PC-3 (cell line): ENCODE measurements at regions not wholly inside any gene's neighbourhood (a gene's known extent, or its start where the extent isn't known, plus 50 kb on each side); places are given as distances from the start of the nearest gene placed in this dataset.

Source experiments
- EZH2 ChIP-seq: fragments of 300-600 bp; sonication (generic); IDR thresholded peaks from one replicate; pipeline ENCODE4 v1.6.1; 2017; ENCODE audit warnings: antibody characterized with exemption, mild to moderate bottlenecking, low read length; ENCODE audit not compliant: unreplicated experiment
- EZH2phosphoT487 ChIP-seq: fragments of 300-600 bp; sonication (generic); IDR thresholded peaks from 2 replicates; pipeline ENCODE4 v1.6.1; 2018; ENCODE audit warnings: mild to moderate bottlenecking, antibody characterized with exemption, low read length, borderline replicate concordance
- TF ChIP-seq, protein P1 (sequence below): fragments of 300-600 bp; sonication (generic); conservative IDR thresholded peaks from 2 replicates; pipeline ENCODE4 v1.5.1; 2017; ENCODE audit warnings: antibody characterized with exemption, low read depth, mild to moderate bottlenecking, low read length

GRCh38 chr3:53969086-53969485 lies 77.4 kb upstream of the SELENOK start:
- TF ChIP-seq EZH2, result no peak
- TF ChIP-seq, protein P1, sequence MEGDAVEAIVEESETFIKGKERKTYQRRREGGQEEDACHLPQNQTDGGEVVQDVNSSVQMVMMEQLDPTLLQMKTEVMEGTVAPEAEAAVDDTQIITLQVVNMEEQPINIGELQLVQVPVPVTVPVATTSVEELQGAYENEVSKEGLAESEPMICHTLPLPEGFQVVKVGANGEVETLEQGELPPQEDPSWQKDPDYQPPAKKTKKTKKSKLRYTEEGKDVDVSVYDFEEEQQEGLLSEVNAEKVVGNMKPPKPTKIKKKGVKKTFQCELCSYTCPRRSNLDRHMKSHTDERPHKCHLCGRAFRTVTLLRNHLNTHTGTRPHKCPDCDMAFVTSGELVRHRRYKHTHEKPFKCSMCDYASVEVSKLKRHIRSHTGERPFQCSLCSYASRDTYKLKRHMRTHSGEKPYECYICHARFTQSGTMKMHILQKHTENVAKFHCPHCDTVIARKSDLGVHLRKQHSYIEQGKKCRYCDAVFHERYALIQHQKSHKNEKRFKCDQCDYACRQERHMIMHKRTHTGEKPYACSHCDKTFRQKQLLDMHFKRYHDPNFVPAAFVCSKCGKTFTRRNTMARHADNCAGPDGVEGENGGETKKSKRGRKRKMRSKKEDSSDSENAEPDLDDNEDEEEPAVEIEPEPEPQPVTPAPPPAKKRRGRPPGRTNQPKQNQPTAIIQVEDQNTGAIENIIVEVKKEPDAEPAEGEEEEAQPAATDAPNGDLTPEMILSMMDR, result no peak
- no peak for TF ChIP-seq EZH2phosphoT487
